ENCODE measurements at regions not wholly inside any gene's neighbourhood (a gene's known extent, or its start where the extent isn't known, plus 50 kb on each side); places are given as distances from the start of the nearest gene placed in this dataset.

- CTCF ChIA-PET, result no interaction called here
- Histone ChIP-seq H3K4me3 (replicated peaks in 1 of 3; ENCODE audit: insufficient read depth in 1 of 3, low read depth in 1 of 3, low read length in 3 of 3) (no peak overlapping the region), H2AFZ (ENCODE audit: low read depth, low read length) (no peak overlapping the region), H3K9me1 (replicated peaks; ENCODE audit: control insufficient read depth, extremely low read depth, insufficient read depth, low read length) (no peaks in the 10 kb centered on the region), H3K27ac (ENCODE audit: insufficient read depth, low read depth, low read length) (no peak overlapping the region), H3K9ac (replicated peaks; ENCODE audit: extremely low read depth, insufficient read depth, low read length) (no peak overlapping the region), H4K20me1 (replicated peaks; ENCODE audit: control insufficient read depth, extremely low read depth, insufficient read depth, low read length) (no peaks in the 10 kb centered on the region), H3K27me3 (ENCODE audit: control insufficient read depth in 2 of 2, insufficient read depth in 2 of 2, low read length in 2 of 2) (no peaks in the 10 kb centered on the region), H3K4me2 (ENCODE audit: insufficient read depth, low read length) (no peak overlapping the region), H3K36me3 (ENCODE audit: control insufficient read depth in 2 of 2, extremely low read depth in 1 of 2, insufficient read depth in 2 of 2, low read length in 2 of 2) (no peaks in the 10 kb centered on the region), H3K9me3 (replicated peaks; ENCODE audit: control insufficient read depth, insufficient read depth, low read length) (no peaks in the 10 kb centered on the region), H3K79me2 (ENCODE audit: control insufficient read depth, insufficient read depth, low read length) (no peaks in the 10 kb centered on the region), H3K4me1 (ENCODE audit: control insufficient read depth, extremely low read depth, insufficient read depth, low read length) (no peaks in the 10 kb centered on the region)
- TF ChIP-seq EZH2 (IDR thresholded peaks at IDR 0.05; ENCODE audit: borderline replicate concordance, low read depth, low read length, severe bottlenecking) (no peak), FOS (IDR thresholded peaks at IDR 0.05; ENCODE audit: borderline replicate concordance, insufficient read depth, low read length) (no peak), GATA2 (IDR thresholded peaks at IDR 0.05; ENCODE audit: insufficient read depth, insufficient read length, low read depth, low read length) (no peak), JUN (IDR thresholded peaks at IDR 0.05; ENCODE audit: borderline replicate concordance, insufficient read depth, insufficient read length, low read depth) (no peak), POLR2A (IDR thresholded peaks at IDR 0.05; ENCODE audit: low read depth, low read length) (no peak), MYC (IDR thresholded peaks at IDR 0.05; ENCODE audit: low read depth, low read length) (no peak), POLR2AphosphoS5 (IDR thresholded peaks at IDR 0.05; ENCODE audit: insufficient read depth, low read depth, low read length) (no peak), MAX (IDR thresholded peaks at IDR 0.05; ENCODE audit: insufficient read depth, insufficient read length) (no peak), CTCF (IDR thresholded peaks at IDR 0.05; ENCODE audit: extremely low read depth in 1 of 2, insufficient read depth in 1 of 2, low read depth in 1 of 2, low read length in 2 of 2) (no peak)
- FAIRE-seq (no peak), DNase-seq (ENCODE audit: low read depth, low spot score) (no peak)
- BruUV-seq (replicated peaks), result no TSS peak
- intact Hi-C loops (cut with micrococcal nuclease), result no loop called here
- POLR2A ChIA-PET, result no interaction called here
- dilution Hi-C loops (cut with MboI; ENCODE audit: extremely low pct_ligation_motif_present, low sequenced_read_pairs), result no loop called here
Observed at GRCh38 chr1:14240265-14240664, 358.2 kb upstream of the KAZN start.
